Astrocyte (in vitro differentiated cells and primary cell): ENCODE measurements at regions not wholly inside any gene's neighbourhood (a gene's known extent, or its start where the extent isn't known, plus 50 kb on each side); places are given as distances from the start of the nearest gene placed in this dataset.

ENCODE experiments used
- CTCF ChIP-seq: IDR thresholded peaks from 2 replicates; pipeline ENCODE4 v1.5.1; 2011; ENCODE audit warnings: low read depth, mild to moderate bottlenecking, inconsistent platforms, low read length, moderate library complexity; ENCODE audit not compliant: insufficient read depth
- EZH2 ChIP-seq: IDR thresholded peaks from 2 replicates; pipeline ENCODE4 v1.6.1; 2012; ENCODE audit warnings: mild to moderate bottlenecking, low read length, inconsistent platforms; ENCODE audit not compliant: insufficient read depth

GRCh38 chr18:26784599-26784998, 80.9 kb downstream of the AQP4 start:
- TF ChIP-seq CTCF (no peak), EZH2 (no peak)
